Activated effector memory CD4-positive, alpha-beta T cell treated with anti-CD3 and anti-CD28 coated beads, Interleukin-2, amount 50 U/mL, for 16 hours (primary cell): ENCODE measurements at regions not wholly inside any gene's neighbourhood (a gene's known extent, or its start where the extent isn't known, plus 50 kb on each side); places are given as distances from the start of the nearest gene placed in this dataset.

ENCODE experiments used
- DNase-seq: peaks from one replicate; pipeline ENCODE4 v3.0.0-alpha.2; 2020

DNA sequence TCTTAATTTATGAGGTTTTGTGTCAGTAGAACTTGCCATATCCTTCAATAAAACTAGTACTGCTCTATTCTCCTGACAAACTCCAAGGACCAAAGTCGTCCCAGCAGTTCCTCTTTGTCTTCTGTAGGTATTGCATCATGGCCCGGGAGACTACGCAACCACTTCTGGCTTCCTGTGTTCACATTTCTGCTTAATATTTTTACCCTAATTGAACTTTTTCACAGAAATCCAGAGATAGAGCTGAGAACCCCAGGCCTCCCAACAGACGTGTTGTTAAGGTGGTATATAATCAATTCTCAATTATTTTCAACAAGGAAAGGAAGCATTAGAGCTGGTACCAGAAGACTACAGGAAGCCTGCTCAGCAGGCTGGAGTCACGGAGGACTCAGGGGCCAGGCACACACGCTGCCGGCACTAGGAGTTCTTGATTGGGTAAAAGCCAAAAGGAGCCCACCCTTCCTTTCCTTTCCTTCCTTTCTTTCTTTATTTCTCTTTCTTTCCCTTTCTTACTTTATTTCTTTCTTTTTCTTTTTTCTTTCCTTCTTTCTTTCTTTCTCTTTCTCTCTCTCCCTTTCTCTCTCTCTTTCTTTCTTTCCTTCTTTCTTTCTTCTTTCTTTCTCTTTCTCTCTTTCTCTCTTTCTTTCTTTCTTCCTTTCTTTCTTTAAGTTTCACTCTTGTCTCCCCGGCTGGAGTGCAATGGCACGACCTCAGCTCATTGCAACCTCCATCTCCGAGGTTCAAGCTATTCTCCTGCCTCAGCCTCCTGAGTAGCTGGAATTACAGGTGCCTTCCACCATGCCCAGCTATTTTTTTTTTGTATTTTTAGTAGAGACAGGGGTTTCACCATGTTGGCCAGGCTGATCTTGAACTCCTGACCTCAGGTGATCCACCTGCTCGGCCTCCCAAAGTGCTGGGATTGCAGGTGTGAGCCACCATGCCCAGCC lies 173.7 kb downstream of the ZBTB18 start:
- peak; percentile 17 for DNase-seq

DNA sequence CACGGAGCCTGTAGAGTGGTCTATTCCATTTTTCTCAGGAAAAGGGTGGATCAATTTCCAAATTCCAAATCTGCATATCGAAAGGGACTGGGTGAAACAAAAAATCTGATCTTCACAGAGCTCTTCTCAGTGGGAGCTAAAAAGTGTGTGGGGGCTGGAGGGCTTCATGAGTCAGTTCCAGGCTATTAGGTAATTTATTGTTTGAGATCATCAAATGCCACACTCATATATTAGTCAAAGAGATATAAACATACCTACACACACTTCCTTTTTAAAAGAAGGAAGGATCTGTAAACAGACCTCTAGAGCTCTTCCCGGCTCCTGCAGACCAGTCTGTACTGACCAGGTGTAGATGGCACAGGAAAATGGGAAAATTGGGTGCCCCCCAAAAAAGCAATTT lies 175.4 kb downstream of the ZBTB18 start:
- DNase-seq = peak; percentile 25

DNA sequence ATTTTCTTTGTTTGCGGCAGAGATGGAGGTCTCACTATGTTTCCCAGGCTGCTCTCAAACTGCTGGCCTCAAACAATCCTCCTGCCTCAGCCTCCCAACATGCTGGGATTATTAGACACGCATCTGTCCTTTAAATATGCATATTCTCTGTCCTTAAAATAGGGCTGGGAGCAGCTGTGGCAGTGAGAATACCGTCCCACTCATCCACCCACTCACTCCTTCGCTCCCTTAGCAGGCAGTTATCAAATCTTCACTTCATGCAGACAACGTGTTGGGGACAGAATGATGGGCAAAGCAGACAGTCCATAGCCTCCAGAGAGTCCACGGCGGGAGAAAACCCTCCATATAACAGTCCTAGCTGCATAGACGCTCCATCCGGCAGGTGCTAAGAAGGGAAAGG lies 179.4 kb downstream of the ZBTB18 start:
- peak; percentile 14 for DNase-seq

DNA sequence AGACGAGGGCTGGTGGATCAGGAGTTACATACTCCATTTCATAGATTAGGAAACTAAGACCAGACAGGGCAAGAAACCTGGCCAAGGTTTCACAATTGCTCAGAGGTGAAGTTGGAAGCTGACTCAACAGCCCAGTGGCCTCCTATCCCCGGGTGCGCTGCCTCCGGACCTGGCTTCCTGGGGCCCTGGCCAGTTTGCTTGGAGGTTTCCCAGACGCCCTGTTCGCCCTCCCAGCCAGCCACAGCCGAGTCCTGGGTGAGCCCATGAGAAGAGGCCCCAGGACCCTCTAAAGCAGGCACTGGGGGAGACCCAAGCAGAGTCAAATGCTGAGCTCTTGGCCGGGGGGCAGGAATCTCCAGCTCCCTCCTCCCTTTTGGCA lies 180.1 kb downstream of the ZBTB18 start:
- peak; percentile 52 for DNase-seq

DNA sequence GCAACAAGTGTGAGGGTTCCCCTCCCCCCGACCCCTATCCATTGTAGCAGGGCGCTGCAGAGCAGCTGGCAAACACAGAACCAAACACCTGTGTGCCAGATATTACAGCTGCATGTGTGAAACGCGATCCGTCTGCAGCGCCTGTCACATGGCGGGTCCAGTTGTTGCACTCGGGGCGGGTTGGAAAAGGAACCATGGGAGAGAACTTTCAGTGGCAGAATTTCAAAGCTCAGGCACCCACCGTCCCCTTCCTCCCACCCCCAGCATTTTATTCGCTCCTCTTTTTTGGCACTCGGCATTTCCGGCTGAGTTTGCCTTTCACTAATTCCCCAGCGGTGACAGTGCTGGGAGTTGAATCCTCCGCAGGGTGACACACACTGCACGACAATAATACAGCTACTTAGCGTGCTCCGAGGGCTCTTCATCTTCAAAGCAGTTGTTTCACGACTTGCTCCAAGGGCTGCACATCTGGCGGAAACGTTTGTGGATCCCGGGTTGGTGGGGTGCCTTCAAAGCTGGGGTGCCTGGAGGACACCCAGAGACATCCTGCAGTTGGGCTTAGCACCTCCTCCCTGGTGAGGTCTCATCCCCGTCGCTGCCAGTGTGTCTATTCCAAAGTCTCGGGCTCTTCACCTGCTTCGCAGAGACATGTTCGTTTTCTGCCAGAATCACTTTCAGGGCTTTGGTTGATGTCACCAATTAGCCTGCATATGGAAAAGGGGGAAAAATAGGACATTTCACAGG lies 180.7 kb downstream of the ZBTB18 start:
- DNase-seq = no peak

DNA sequence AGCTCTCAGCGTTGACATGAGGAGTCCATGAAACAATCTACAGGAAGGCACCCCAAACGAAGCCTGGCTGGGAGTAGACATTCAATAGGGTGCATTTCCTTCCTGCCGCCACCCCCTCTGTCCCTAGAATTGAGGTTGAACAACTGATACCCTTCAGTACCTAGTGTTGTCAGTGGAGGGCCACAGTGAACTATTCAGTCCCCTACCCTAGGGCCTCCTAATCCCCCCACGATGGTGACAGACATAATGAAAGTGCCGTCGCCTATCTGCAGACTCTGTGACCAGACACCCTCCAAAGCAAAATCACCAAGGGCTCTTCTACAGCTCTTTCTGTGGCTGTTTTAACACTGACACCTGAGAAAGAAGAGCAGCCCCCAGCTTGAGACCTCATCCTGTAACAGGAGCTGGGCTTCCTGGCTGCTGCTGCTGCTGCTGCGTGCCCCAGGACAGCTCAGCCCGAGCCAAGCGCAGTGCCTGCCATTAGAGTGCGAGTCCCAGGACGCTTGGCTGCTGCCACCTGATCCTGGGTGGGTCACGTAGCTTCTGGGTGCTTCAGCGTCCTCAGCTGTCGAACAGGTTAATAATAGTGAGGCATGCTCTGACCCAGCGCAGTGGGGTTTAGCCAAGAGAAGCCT lies 183.0 kb downstream of the ZBTB18 start:
- peak; percentile 21 for DNase-seq

DNA sequence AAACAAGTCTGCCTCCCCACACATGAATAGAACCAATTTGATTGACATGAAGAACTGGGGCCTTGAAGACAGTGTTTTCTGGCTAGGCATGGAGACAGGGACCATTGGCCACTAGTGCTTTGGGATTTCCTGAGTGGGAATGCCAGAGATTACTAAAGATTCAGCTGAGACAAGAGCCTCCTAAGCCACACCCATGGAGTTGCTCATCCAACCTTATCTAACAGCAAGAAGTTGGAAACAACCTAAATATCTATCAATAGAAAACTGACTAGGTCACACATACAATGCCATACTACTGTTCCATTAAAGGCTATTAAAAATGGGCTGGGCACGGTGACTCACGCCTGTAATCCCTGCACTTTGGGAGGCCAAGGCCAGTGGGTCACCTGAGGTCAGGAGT lies 184.1 kb downstream of the ZBTB18 start:
- peak; percentile 43 for DNase-seq

DNA sequence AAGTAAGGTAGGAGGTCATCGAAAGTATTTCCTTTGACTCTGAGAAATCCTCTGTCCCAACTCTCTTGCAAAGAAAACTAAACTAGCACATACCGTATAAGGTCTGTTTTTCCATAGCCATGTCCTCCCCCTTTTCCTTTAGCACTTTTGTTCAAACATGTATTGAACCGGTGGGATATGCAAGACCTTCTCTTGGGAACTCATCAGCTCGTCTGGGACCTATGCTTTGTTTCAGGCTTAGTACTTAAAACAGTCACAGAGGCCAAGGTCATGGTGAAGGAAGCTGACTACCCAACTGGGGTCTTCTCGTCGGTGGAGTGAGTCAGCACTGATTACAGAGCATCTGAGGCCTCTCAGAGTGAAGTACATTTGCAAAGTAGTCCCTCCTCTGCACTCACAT lies 185.0 kb downstream of the ZBTB18 start:
- no peak for DNase-seq

DNA sequence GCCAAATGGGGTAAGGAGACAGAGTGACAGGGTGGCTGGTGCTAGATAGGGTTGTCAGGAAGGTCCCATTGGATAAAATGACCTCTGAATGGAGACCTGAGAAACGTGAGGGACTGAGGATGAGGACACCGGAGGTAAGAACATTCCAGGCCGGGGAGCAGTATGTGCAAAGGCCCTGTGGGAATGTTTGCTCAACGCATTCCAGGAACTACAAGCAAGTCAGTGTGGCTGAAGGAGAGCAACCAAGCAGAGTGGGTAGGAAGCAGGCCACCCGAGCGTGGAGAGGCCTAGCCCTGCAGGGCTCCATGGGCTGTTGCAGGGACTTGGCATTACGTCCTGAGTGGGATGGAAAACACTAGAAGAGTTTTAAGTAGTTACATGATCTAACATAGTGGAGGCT lies 185.6 kb downstream of the ZBTB18 start:
- peak; percentile 41 for DNase-seq

DNA sequence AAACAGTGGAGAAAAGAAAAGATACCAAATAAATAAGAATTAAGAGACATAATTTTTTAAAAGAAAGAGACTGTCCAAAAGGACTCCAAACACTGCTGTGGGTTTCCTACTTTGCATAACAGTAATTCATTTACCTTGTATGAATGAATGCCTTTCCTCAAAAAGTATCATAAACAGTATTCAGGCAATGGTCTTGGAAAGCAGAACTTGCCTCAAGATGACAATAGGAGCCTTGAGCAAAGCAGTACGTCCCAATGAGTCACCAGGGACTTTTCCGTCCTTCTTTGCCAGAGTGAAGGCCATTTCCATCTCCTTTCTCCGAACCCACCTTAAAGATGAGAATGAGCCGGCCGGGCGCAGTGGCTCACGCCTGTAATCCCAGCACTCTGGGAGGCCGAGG lies 186.4 kb downstream of the ZBTB18 start:
- no peak for DNase-seq

DNA sequence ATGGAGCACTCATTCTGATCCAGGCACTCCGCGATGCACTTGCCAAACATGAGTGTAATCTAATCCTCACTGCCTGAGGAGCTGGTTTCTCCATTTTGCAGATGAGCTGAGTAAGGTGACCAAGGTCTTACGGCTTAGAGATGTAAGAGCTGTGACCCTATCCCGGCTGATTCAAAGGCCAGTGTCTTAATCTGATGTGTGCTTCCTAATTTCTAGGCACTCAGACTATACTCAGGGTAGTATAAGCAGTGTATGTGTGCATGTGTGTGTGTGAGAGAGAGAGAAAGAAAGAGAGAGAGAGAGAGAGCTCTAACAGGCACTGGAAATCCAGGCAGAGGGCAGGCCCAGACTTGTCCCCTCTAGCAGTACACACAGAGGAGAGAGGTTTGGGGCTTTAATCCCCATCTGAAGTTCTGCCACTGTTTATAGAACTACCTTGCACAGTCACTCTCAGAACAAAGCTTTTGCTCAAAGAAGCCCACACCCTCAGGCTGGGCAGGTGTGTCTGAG lies 188.2 kb downstream of the ZBTB18 start:
- no peak for DNase-seq

DNA sequence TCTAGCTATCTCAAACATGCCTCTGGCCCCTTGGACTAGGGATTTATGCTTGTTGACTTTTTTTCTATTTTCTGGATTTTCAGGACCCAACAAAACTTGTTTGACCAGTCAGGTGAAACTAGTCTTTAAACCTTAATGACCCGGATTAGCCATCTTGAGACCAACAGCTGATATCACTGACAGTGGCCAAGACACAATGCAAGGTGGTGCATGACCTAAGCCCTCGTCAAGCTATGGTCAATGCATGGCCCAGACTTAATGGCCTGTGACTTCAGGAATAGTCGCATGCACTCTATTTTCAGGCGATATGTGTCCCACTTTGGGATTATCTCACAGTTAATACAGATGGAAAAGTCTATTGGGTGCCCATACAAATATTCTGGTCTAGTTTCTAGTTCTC lies 190.4 kb downstream of the ZBTB18 start:
- DNase-seq = no peak

DNA sequence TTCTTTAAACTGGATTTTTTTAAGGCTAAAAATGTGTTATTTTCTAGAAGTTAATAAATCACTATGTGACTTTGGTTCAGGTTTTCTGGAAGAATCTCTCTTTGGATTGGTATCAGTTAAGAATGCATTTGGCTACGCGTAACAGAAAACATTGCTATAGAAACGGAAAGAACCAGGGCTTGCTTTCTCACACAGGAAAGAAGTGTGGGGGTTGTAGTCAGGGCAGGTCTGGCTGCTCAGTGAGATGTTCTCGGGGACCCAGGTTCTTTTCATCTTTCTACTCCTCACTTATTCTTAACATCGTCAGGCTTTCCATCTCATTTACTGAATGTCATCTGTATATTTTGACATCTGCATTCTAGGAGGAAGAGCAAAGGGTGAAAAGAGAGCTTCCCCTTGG lies 191.4 kb downstream of the ZBTB18 start:
- no peak for DNase-seq

DNA sequence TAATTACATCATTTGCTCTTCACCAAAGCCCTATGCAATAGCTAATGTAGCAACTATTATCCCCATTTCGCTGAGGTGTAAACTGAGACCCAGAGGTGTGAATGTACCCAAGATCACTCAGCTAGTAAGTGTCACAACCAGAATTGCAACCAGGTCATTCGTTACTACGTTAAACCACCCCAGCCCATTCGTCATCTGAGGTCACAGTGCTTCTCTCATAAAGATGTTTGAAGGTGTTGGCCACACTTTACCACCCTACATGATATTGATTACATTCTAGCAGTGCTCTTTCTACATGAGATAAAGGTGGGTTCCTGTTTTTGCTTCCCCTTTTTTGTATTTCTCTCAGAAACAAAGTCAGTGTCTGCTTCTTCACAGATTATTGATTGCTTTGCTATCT lies 195.3 kb downstream of the ZBTB18 start:
- no peak for DNase-seq

DNA sequence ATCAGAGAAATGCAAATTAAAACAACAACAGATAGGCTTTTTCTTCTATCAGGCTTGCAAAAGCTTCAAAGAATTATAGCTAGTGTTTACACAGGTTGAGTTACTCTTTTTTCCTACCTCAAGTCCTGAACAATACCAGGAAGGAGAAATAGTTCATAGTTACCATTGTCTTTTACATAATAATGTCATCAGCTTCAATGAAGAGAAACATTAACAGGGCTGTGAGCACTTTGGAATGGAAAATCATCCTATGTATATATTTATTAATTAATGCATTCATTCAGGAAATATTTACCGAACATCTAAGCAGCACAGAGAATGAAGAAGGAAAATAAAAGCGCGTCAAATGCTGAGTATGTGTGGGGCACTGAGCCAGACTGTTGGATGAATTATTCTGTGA lies 197.3 kb downstream of the ZBTB18 start:
- no peak for DNase-seq

DNA sequence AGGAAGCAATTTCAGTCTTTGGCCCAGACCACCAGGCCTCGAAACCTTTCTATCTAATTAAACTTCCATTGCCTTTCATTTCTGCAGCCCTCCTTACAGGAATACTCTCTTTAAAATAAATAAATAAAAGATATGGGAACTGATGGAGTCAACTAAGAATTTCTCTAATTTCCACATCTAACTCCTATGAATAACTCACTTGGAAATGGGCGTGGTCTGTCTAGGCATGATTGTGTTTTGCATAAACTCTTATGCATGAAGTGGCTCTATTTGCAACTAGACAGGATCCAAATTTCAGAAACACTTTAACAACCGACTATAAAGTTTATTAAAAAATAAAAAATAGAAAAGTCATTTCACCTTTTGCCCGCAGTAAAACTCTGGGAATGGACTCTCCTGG lies 199.5 kb downstream of the ADSS2 start:
- DNase-seq = no peak

DNA sequence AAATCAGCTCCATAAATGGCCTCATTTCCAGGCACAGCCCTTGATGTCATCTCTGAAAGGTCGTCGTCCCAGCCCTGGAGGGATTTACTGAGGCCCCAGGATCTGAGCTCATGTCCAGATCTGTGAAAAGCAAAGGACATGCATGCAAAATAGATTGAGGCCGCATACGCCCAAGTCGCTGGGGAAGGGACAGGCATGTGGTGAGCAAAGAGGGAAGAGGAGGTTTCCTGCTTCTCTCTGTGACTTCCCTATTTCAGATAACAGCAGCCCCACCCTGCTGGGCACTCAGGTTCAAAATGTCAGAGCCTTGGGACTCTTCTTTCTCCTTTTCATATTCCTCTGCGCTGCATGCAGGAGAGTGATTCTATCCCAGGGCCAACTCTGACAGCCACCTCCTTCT lies 197.2 kb downstream of the ADSS2 start:
- DNase-seq = no peak

DNA sequence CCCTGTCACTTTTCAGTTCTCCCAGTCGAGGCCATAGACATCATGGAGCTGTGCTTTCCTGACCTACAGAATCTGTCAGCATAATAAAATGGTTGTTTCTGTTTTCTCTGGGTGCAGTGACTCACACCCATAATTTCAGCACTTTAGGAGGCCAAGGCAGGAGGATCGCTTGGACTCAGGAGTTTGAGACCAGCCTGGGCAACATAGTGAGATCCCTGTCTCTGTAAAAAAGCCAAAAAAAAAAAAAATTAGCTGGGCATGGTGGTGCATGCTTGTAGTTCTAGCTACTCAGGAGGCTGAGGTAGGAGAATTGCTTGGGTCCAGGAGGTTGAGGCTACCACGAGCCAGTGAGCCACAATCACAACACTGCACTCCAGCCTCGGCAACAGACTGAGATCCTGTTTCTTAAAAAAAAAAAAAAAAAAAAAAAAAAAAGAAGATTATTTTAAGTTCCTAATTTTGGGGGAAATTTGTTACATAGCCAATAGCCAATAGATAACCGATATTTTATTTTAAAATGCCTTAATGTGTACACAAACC lies 196.2 kb downstream of the ADSS2 start:
- DNase-seq = no peak

DNA sequence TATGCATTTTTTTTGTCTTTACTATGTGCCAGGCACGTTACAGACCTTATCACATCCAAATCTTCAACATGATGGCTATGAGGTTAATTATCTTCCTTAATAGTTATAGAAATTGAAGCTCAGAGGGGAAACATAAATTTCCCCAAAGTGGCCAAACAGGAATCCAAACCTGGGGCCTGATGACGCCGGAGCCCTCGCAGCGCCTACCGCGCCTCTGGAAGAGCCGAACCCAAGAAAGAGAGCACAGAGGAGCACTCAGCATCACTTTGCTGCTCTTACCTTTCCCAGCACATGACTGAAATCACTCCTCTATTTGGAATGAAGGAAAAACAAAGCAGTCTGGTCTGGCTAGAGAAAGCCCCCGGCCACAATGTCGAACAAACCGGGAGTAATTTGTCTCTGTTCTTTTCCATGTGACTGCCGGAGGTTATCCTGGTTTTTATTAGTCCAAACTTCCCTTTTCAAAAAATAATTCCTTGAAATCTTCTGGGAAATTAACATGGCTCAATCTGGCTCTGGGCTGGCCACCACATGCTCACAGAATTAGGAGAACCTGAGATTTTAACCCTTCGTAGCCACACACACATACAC lies 195.5 kb downstream of the ADSS2 start:
- DNase-seq = no peak

DNA sequence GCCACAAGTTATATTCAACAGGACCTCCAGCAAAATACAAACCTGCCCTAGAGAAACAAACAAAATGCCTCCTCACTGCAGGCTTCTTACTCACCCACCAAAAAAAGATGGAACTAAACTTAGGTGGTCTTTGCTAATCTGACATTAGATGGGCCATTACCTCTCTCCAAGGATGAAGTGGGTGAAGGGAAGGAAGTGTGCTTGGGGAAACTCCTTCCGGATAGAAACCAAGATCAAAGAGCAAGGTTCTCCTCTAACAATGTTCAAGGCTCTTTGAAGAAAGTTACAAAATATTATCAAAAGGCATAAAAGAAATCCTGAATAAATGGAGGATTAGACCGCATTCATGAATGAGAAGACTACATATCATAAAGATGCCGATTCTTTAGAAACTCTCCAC lies 187.5 kb downstream of the ADSS2 start:
- DNase-seq = no peak

DNA sequence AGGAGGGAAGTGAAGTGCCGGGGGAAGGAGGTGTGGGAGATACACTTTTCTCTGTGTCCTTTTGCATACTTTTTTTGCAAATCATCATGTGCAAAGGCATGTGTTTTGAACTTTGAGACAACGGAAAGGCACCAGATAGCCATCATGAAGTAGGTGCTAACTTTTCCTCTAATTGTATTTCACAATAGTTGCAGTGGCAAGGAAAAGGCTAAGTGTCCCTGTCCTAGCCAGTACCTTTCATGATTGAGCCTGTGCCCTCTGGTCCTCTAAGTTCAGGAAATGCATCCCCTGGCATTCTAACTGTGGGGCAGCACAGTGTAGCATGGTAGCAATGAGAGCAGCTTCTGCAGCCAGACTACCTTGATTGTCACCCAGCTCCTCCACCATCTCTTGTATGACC lies 186.2 kb downstream of the ADSS2 start:
- no peak for DNase-seq

DNA sequence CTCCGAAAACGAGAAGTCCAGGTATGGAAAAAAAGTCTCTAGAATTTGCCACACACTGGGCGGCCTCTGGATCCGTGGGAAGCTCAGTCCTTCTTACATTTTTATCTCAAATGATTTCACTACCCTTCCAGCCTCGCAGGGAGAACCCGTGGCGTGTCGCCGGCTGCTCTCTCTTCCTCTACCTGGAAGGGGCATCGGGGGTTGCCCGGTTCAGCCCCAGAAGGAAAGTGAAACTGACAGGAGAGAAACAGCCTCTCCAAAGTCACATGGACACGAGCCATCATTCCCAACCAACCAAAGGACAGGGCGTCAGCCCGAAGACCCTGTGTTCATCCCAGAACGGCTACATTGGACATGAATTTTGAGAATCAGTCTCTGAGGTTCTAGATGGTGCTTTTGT lies 182.5 kb downstream of the ADSS2 start:
- no peak for DNase-seq

DNA sequence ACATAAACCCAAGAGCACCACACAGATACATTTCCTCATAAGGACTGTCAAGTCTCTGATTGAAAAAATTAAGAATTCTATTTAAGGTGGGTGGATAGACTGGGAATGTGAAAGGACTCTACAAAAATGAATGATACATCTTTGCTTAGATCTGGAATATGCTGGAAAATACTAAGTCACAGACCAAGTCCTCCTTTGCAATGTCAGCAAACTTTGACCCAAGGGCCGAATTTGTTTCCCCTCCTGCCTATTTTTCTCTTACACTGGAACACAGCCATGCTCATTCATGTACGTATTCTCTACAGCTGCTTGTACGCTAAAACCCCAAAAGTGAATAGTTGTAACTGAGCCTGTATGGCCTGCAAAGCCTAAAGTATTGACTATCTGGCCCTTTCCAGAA lies 180.7 kb downstream of the ADSS2 start:
- no peak for DNase-seq
